ENCODE measurements at regions not wholly inside any gene's neighbourhood (a gene's known extent, or its start where the extent isn't known, plus 50 kb on each side); places are given as distances from the start of the nearest gene placed in this dataset.

- TF ChIP-seq CTCF (IDR thresholded peaks at IDR 0.05; ENCODE audit: borderline replicate concordance, extremely low read depth, low read length, poor library complexity, severe bottlenecking) (no peak), EZH2 (IDR thresholded peaks at IDR 0.05; ENCODE audit: borderline replicate concordance, low read depth, low read length, severe bottlenecking) (no peak)
These were observed 112.5 kb upstream of the EMCN start for GRCh38 chr4:100630341-100630740.
